T-helper 1 cell treated with Interleukin-12 subunit alpha and Interleukin-12 subunit beta and Interleukin-4 antibody, amounts not matched to agents 30 ng/mL and 1 ng/mL, for 36 hours (primary cell): ENCODE measurements at regions not wholly inside any gene's neighbourhood (a gene's known extent, or its start where the extent isn't known, plus 50 kb on each side); places are given as distances from the start of the nearest gene placed in this dataset.

Experiments
- intact Hi-C: fragments of 100-400 bp; cut with micrococcal nuclease; formaldehyde crosslinking; loops from one replicate; pipeline ENCODE4 v1.15.1; 2024

DNA sequence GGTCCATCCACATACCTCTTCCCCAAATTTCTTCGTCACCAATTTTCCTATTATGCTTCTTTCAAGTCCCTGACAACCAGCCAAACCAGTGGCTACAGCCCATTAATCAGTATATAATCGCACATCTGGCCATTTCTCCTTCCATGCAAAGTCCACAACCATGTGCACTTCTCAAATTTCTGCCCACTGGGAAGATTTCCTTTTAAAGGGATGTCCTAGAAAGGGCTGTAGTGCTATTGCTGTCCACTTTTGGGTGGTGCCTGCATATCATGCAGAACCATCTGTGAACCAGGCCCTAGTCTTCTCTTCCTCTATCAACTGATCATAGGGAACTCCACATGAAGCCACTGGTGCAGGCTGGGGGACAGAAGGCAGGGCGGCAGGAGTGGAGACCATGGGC is 55.2 kb upstream of the MID1IP1 start:
- intact Hi-C loops, result no loop called here

DNA sequence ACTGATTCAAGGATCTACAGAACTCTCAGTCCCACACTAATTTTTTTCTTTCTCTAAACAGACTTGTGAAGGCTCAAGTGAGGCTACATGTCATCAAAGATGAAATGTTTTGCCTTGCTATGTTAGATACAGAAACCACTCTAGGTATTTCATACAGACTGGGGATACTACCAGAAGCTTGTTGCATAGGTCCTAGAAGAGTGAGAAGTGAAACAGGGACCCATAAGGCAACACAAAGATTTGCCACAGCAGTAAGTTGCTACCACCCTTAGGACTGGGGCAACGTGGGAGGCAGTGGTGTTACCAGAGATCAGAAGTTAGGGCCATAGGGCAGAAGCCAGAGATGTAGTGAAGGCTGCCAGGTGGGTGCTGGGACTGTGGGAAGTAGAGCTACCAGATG is 50.7 kb upstream of the MID1IP1 start:
- intact Hi-C loops, result loop anchor here (10.0 kb wide), 1 partner anchor 964 kb away; no protein-coding TSS in a partner anchor
